ENCODE measurements at regions not wholly inside any gene's neighbourhood (a gene's known extent, or its start where the extent isn't known, plus 50 kb on each side); places are given as distances from the start of the nearest gene placed in this dataset.

GRCh38 chr1:189682591-189682990 lies 795.1 kb downstream of the BRINP3 start:
- in situ Hi-C loops (cut with HindIII; ENCODE audit: low sequenced_read_pairs): no loop called here

GRCh38 chr1:189686288-189686687 lies 791.4 kb downstream of the BRINP3 start:
- no peak for DNase-seq (ENCODE audit: low read depth)
- in situ Hi-C loops (cut with HindIII; ENCODE audit: low sequenced_read_pairs): no loop called here
- no peak for TF ChIP-seq CTCF (IDR thresholded peaks at IDR 0.05; ENCODE audit: low read depth, low read length, missing control alignments)
- no peak overlapping the region for H3K4me3 ChIP-seq (ENCODE audit: low read depth, low read length)

More at GRCh38 chr1:189682591-189682990, 795.1 kb downstream of the BRINP3 start:
- DNase-seq (ENCODE audit: low read depth): no peak
- no peak for TF ChIP-seq CTCF (IDR thresholded peaks at IDR 0.05; ENCODE audit: low read depth, low read length, missing control alignments)
- H3K4me3 ChIP-seq (ENCODE audit: low read depth, low read length): no peak overlapping the region

- no peak for TF ChIP-seq CTCF (IDR thresholded peaks at IDR 0.05; ENCODE audit: low read depth, low read length, missing control alignments)
- no peak overlapping the region for H3K4me3 ChIP-seq (ENCODE audit: low read depth, low read length)
- in situ Hi-C loops (cut with HindIII; ENCODE audit: low sequenced_read_pairs): no loop called here
- DNase-seq (ENCODE audit: low read depth): no peak
These were observed 784.5 kb downstream of the BRINP3 start for GRCh38 chr1:189693140-189693539.

GRCh38 chr1:189696297-189696696 lies 781.4 kb downstream of the BRINP3 start:
- no peak for DNase-seq (ENCODE audit: low read depth)
- in situ Hi-C loops (cut with HindIII; ENCODE audit: low sequenced_read_pairs): no loop called here
- no peak for TF ChIP-seq CTCF (IDR thresholded peaks at IDR 0.05; ENCODE audit: low read depth, low read length, missing control alignments)
- H3K4me3 ChIP-seq (ENCODE audit: low read depth, low read length): no peak overlapping the region

GRCh38 chr1:189697113-189697512 lies 780.6 kb downstream of the BRINP3 start:
- no peak for TF ChIP-seq CTCF (IDR thresholded peaks at IDR 0.05; ENCODE audit: low read depth, low read length, missing control alignments)
- no peak overlapping the region for H3K4me3 ChIP-seq (ENCODE audit: low read depth, low read length)
- in situ Hi-C loops (cut with HindIII; ENCODE audit: low sequenced_read_pairs): no loop called here
- no peak for DNase-seq (ENCODE audit: low read depth)

- in situ Hi-C loops (cut with HindIII; ENCODE audit: low sequenced_read_pairs): no loop called here
- DNase-seq (ENCODE audit: low read depth): no peak
- no peak for TF ChIP-seq CTCF (IDR thresholded peaks at IDR 0.05; ENCODE audit: low read depth, low read length, missing control alignments)
- H3K4me3 ChIP-seq (ENCODE audit: low read depth, low read length): no peak overlapping the region
These were observed 776.1 kb downstream of the BRINP3 start for GRCh38 chr1:189701606-189702005.

GRCh38 chr1:189706594-189706993 lies 771.1 kb downstream of the BRINP3 start:
- in situ Hi-C loops (cut with HindIII; ENCODE audit: low sequenced_read_pairs): no loop called here
- DNase-seq (ENCODE audit: low read depth): no peak
- TF ChIP-seq CTCF (IDR thresholded peaks at IDR 0.05; ENCODE audit: low read depth, low read length, missing control alignments): no peak
- no peak overlapping the region for H3K4me3 ChIP-seq (ENCODE audit: low read depth, low read length)
